ENCODE measurements at regions not wholly inside any gene's neighbourhood (a gene's known extent, or its start where the extent isn't known, plus 50 kb on each side); places are given as distances from the start of the nearest gene placed in this dataset.

DNA sequence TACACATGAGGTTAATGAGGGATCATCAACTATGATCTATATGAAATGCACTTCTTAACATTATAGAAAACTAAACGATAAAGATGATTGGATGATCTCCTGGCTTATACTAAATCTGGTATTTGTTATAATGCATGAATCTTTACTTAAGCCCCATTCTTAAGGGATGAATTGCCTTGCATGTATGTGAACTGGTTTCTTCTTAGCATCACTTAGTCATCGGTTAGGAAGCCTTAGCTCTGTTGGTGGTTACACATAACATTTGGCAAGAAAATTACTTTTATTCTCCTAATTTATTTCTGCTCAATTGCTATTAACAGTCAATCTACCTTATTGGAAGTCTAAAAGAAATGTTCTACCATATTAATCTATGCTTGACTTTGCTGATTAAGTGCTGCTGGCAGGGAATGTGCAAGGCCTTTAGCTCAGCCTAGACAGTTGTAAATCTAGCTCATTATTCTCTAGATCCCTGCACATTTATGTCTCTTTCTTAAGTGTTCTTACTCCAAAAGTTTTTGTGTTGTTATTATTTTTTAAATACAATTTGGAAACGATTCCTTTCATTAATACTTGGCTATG is 356.0 kb downstream of the ZPLD1 start:
- no peaks in the 10 kb centered on the region for H4K20me1 ChIP-seq (ENCODE audit: control insufficient read depth, insufficient read depth, insufficient read length)
- no peak overlapping the region for H2AFZ ChIP-seq (ENCODE audit: low read length)
- no peaks in the 10 kb centered on the region for H3K4me1 ChIP-seq (ENCODE audit: insufficient read depth, low read length)
- H3K9me3 ChIP-seq (ENCODE audit: control insufficient read depth, low read depth, low read length) = no peaks in the 10 kb centered on the region
- H3K23ac ChIP-seq (ENCODE audit: insufficient read length, low read depth, low read length) = no peak overlapping the region
- H3K4me2 ChIP-seq (ENCODE audit: insufficient read depth, insufficient read length, low read length) = no peak overlapping the region
- Mint-ChIP-seq H3K27me3 (ENCODE audit: low read depth) (no peaks in the 10 kb centered on the region), H3K4me1 (peaks cover 20 to 29% of the 10 kb centered on the region in 2 experiments), H3K27ac (no peak overlapping the region), H3K4me3 (no peak overlapping the region), H3K9me3 (no peaks in the 10 kb centered on the region), H3K36me3 (ENCODE audit: insufficient read depth in 1 of 3, low read depth in 3 of 3) (no peaks in the 10 kb centered on the region)
- H2BK5ac ChIP-seq (ENCODE audit: insufficient read length, low read length) = no peak overlapping the region
- no peak overlapping the region for H3K18ac ChIP-seq (ENCODE audit: insufficient read length, low read depth, low read length)
- no peak overlapping the region for H3K27ac ChIP-seq (ENCODE audit: insufficient read length, low read depth, low read length)
- H2BK15ac ChIP-seq (ENCODE audit: low read depth, low read length) = no peak overlapping the region
- WGBS (ENCODE audit: extremely low coverage, insufficient read length, low lambda C conversion rate) = no CpG with 5 or more reads among the region's 3 CpGs
- no peak overlapping the region for H4K5ac ChIP-seq (ENCODE audit: insufficient read length, low read depth, low read length)
- H3K79me2 ChIP-seq (ENCODE audit: insufficient read depth, low read length) = no peaks in the 10 kb centered on the region
- H2BK12ac ChIP-seq (ENCODE audit: insufficient read length, low read depth, low read length) = no peak overlapping the region
- no peak overlapping the region for H3K9ac ChIP-seq (ENCODE audit: extremely low read depth, insufficient read length, low read length)
- no peak overlapping the region for H4K8ac ChIP-seq (replicated peaks; ENCODE audit: insufficient read length, low read depth, low read length)
- H2BK120ac ChIP-seq (ENCODE audit: low read depth, low read length, poor library complexity, severe bottlenecking) = no peak overlapping the region
- no peak overlapping the region for H3K4ac ChIP-seq (ENCODE audit: low read depth, low read length)
- H4K91ac ChIP-seq (ENCODE audit: insufficient read length, low read depth, low read length) = no peak overlapping the region
- DNase-seq = no peak
- TF ChIP-seq, protein P1, sequence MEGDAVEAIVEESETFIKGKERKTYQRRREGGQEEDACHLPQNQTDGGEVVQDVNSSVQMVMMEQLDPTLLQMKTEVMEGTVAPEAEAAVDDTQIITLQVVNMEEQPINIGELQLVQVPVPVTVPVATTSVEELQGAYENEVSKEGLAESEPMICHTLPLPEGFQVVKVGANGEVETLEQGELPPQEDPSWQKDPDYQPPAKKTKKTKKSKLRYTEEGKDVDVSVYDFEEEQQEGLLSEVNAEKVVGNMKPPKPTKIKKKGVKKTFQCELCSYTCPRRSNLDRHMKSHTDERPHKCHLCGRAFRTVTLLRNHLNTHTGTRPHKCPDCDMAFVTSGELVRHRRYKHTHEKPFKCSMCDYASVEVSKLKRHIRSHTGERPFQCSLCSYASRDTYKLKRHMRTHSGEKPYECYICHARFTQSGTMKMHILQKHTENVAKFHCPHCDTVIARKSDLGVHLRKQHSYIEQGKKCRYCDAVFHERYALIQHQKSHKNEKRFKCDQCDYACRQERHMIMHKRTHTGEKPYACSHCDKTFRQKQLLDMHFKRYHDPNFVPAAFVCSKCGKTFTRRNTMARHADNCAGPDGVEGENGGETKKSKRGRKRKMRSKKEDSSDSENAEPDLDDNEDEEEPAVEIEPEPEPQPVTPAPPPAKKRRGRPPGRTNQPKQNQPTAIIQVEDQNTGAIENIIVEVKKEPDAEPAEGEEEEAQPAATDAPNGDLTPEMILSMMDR (conservative IDR thresholded peaks at IDR 0.05) = no peak
- H2AK5ac ChIP-seq (ENCODE audit: insufficient read length, low read length) = no peak overlapping the region
- no peaks in the 10 kb centered on the region for H3K27me3 ChIP-seq (ENCODE audit: insufficient read depth, low read length)
- no peaks in the 10 kb centered on the region for H3K23me2 ChIP-seq (ENCODE audit: insufficient read length, low read depth, low read length, poor library complexity, severe bottlenecking)
- no peaks in the 10 kb centered on the region for H3K79me1 ChIP-seq (ENCODE audit: insufficient read depth, low read depth, low read length, poor library complexity, severe bottlenecking)
- H2BK20ac ChIP-seq (ENCODE audit: low read depth, low read length, poor library complexity, severe bottlenecking) = no peak overlapping the region
- no peak overlapping the region for H3T11ph ChIP-seq (ENCODE audit: low read length)
- no peak overlapping the region for H3K56ac ChIP-seq (ENCODE audit: insufficient read length, low read depth, low read length)
- no peak overlapping the region for H3K14ac ChIP-seq (ENCODE audit: insufficient read depth, low read length)
